ENCODE measurements at regions not wholly inside any gene's neighbourhood (a gene's known extent, or its start where the extent isn't known, plus 50 kb on each side); places are given as distances from the start of the nearest gene placed in this dataset.

DNA sequence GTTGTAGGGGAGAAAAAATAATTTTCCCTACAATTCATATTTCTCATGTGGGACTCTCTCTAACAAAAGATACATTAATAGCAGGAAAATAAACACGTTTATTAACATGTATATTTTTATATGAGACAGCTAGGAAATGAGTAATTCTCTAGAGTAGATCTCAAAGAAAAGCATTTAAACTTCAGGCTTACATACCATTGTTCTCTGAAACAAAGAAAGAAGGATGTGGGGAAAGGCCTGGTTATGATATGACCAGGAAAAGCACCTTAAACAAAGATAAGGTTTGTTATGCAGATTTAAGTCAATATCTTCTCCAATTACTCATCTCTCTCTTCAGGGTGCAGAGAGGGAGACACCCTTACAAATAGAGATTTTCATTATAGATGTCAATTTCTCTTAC, 131.3 kb downstream of the SLC7A11 start:
- H3K36me3 ChIP-seq (ENCODE audit: insufficient read depth, low read length), result no peaks in the 10 kb centered on the region
- H3K27ac ChIP-seq (ENCODE audit: low read length), result no peak overlapping the region
- no peak overlapping the region for H3K9ac ChIP-seq (ENCODE audit: low read depth, low read length)
- no peak overlapping the region for H3K4me2 ChIP-seq (ENCODE audit: insufficient read depth, low read length)
- no peaks in the 10 kb centered on the region for H3K27me3 ChIP-seq (ENCODE audit: insufficient read depth, low read length, poor library complexity)
- DNase-seq (no peak), ATAC-seq (ENCODE audit: insufficient read depth, low read depth) (no peak)
- H3K4me3 ChIP-seq (ENCODE audit: low read depth in 1 of 2, low read length in 2 of 2), result no peak overlapping the region
- no peak overlapping the region for H2AFZ ChIP-seq (ENCODE audit: low read depth, low read length)
- no peaks in the 10 kb centered on the region for H3K79me2 ChIP-seq (ENCODE audit: insufficient read depth, low read length)
- TF ChIP-seq, protein P1, sequence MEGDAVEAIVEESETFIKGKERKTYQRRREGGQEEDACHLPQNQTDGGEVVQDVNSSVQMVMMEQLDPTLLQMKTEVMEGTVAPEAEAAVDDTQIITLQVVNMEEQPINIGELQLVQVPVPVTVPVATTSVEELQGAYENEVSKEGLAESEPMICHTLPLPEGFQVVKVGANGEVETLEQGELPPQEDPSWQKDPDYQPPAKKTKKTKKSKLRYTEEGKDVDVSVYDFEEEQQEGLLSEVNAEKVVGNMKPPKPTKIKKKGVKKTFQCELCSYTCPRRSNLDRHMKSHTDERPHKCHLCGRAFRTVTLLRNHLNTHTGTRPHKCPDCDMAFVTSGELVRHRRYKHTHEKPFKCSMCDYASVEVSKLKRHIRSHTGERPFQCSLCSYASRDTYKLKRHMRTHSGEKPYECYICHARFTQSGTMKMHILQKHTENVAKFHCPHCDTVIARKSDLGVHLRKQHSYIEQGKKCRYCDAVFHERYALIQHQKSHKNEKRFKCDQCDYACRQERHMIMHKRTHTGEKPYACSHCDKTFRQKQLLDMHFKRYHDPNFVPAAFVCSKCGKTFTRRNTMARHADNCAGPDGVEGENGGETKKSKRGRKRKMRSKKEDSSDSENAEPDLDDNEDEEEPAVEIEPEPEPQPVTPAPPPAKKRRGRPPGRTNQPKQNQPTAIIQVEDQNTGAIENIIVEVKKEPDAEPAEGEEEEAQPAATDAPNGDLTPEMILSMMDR (IDR thresholded peaks at IDR 0.05; ENCODE audit: borderline replicate concordance, extremely low read depth, low read length, poor library complexity, severe bottlenecking), result no peak
- TF ChIP-seq EZH2 (IDR thresholded peaks at IDR 0.05; ENCODE audit: borderline replicate concordance, low read depth, low read length, severe bottlenecking), result no peak
- no peaks in the 10 kb centered on the region for H3K4me1 ChIP-seq (ENCODE audit: insufficient read depth, low read length)
- H4K20me1 ChIP-seq (ENCODE audit: insufficient read depth, low read length), result no peaks in the 10 kb centered on the region
- no peaks in the 10 kb centered on the region for H3K9me3 ChIP-seq (ENCODE audit: insufficient read depth, low read length, severe bottlenecking)

DNA sequence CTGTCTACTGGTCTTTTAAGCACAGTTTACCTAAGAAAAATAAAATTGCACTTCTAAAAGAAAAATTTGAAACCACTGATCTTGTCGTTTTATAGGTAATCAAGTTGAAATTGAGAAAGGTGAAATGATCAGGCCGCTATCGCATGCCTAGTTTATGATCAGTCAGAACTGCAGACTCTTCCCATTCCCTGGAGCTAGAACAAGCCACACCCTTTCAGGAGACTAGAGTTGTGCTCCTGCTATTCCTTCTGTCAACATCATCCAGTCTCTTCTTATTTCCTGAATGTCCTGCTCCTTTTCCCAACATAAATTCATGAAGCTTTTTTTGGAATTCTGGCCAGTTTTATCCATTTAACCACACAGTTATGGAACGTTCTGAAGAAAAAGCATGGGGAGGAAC, 135.1 kb downstream of the SLC7A11 start:
- Histone ChIP-seq H3K27me3 (ENCODE audit: insufficient read depth, low read length, poor library complexity) (no peaks in the 10 kb centered on the region), H3K4me2 (ENCODE audit: insufficient read depth, low read length) (no peak overlapping the region), H2AFZ (ENCODE audit: low read depth, low read length) (no peak overlapping the region), H3K4me1 (ENCODE audit: insufficient read depth, low read length) (no peaks in the 10 kb centered on the region), H3K9me3 (ENCODE audit: insufficient read depth, low read length, severe bottlenecking) (no peaks in the 10 kb centered on the region), H4K20me1 (ENCODE audit: insufficient read depth, low read length) (no peaks in the 10 kb centered on the region), H3K9ac (ENCODE audit: low read depth, low read length) (no peak overlapping the region), H3K36me3 (ENCODE audit: insufficient read depth, low read length) (no peaks in the 10 kb centered on the region), H3K4me3 (ENCODE audit: low read depth in 1 of 2, low read length in 2 of 2) (no peak overlapping the region), H3K27ac (ENCODE audit: low read length) (no peak overlapping the region), H3K79me2 (ENCODE audit: insufficient read depth, low read length) (no peaks in the 10 kb centered on the region)
- TF ChIP-seq, protein P1 (IDR thresholded peaks at IDR 0.05; ENCODE audit: borderline replicate concordance, extremely low read depth, low read length, poor library complexity, severe bottlenecking), result no peak
- no peak for TF ChIP-seq EZH2 (IDR thresholded peaks at IDR 0.05; ENCODE audit: borderline replicate concordance, low read depth, low read length, severe bottlenecking)
- ATAC-seq (ENCODE audit: insufficient read depth, low read depth), result no peak
- DNase-seq, result no peak

DNA sequence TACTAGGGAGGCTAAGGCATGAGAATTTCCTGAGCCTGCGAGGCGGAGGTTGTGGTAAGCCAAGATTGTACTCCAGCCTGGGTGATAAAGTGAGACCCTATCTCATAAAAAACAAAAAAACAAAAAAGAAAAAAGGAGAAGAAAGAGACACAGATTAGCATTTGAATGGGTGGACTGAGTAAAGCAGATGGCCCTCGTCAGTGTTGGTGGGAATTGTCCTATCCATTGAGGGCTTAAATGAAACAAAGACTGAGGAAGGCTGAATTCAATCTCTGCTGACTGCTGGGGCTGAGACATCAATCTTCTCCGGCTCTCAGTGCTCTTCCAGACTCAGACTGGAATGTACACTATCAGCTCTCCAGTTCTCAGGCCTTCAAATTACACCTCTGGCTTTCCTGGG, 136.8 kb downstream of the SLC7A11 start:
- no peak overlapping the region for H3K4me2 ChIP-seq (ENCODE audit: insufficient read depth, low read length)

More for the DNA sequence above, 136.8 kb downstream of the SLC7A11 start:
- no peaks in the 10 kb centered on the region for H3K4me1 ChIP-seq (ENCODE audit: insufficient read depth, low read length)
- TF ChIP-seq, protein P1 (IDR thresholded peaks at IDR 0.05; ENCODE audit: borderline replicate concordance, extremely low read depth, low read length, poor library complexity, severe bottlenecking), result no peak
- no peak for TF ChIP-seq EZH2 (IDR thresholded peaks at IDR 0.05; ENCODE audit: borderline replicate concordance, low read depth, low read length, severe bottlenecking)
- H3K9me3 ChIP-seq (ENCODE audit: insufficient read depth, low read length, severe bottlenecking), result no peaks in the 10 kb centered on the region
- no peak overlapping the region for H3K27ac ChIP-seq (ENCODE audit: low read length)
- no peaks in the 10 kb centered on the region for H4K20me1 ChIP-seq (ENCODE audit: insufficient read depth, low read length)
- no peaks in the 10 kb centered on the region for H3K27me3 ChIP-seq (ENCODE audit: insufficient read depth, low read length, poor library complexity)
- no peaks in the 10 kb centered on the region for H3K79me2 ChIP-seq (ENCODE audit: insufficient read depth, low read length)
- no peak for ATAC-seq (ENCODE audit: insufficient read depth, low read depth)
- H3K36me3 ChIP-seq (ENCODE audit: insufficient read depth, low read length), result no peaks in the 10 kb centered on the region
- H3K4me3 ChIP-seq (ENCODE audit: low read depth in 1 of 2, low read length in 2 of 2), result no peak overlapping the region
- no peak for DNase-seq
- H3K9ac ChIP-seq (ENCODE audit: low read depth, low read length), result no peak overlapping the region
- H2AFZ ChIP-seq (ENCODE audit: low read depth, low read length), result no peak overlapping the region
